Keratinocyte (primary cell): ENCODE measurements at regions not wholly inside any gene's neighbourhood (a gene's known extent, or its start where the extent isn't known, plus 50 kb on each side); places are given as distances from the start of the nearest gene placed in this dataset.

Experiments
- EZH2 ChIP-seq: IDR thresholded peaks from one replicate; pipeline ENCODE4 v1.6.1; 2012; ENCODE audit warnings: inconsistent platforms, mild to moderate bottlenecking, low read length, moderate library complexity
- TF ChIP-seq, protein P1 (sequence below), 3 experiments: IDR thresholded peaks in 1 of 3; conservative IDR thresholded peaks in 1 of 3; optimal IDR thresholded peaks in 1 of 3; 2 replicates in 2 of 3; 3 replicates in 1 of 3; pipeline versions ENCODE3 to v1.5.1; 2011; ENCODE audit warnings: low read length in 3 of 3, mild to moderate bottlenecking in 3 of 3, moderate library complexity in 2 of 3, control low read depth in 1 of 3, inconsistent platforms in 1 of 3; ENCODE audit not compliant: insufficient read depth in 2 of 3; ENCODE audit errors: extremely low read depth in 1 of 3

GRCh38 chr14:105646175-105646574 is 119.8 kb downstream of the TMEM121 start:
- TF ChIP-seq EZH2, result no peak
- TF ChIP-seq, protein P1, sequence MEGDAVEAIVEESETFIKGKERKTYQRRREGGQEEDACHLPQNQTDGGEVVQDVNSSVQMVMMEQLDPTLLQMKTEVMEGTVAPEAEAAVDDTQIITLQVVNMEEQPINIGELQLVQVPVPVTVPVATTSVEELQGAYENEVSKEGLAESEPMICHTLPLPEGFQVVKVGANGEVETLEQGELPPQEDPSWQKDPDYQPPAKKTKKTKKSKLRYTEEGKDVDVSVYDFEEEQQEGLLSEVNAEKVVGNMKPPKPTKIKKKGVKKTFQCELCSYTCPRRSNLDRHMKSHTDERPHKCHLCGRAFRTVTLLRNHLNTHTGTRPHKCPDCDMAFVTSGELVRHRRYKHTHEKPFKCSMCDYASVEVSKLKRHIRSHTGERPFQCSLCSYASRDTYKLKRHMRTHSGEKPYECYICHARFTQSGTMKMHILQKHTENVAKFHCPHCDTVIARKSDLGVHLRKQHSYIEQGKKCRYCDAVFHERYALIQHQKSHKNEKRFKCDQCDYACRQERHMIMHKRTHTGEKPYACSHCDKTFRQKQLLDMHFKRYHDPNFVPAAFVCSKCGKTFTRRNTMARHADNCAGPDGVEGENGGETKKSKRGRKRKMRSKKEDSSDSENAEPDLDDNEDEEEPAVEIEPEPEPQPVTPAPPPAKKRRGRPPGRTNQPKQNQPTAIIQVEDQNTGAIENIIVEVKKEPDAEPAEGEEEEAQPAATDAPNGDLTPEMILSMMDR (optimal IDR thresholded peaks at IDR 0.05 in 1 of 3, IDR thresholded peaks at IDR 0.05 in 1 of 3, conservative IDR thresholded peaks at IDR 0.05 in 1 of 3; ENCODE audit: extremely low read depth in 1 of 3, insufficient read depth in 2 of 3, low read length in 3 of 3), result no peak
